ENCODE measurements at regions not wholly inside any gene's neighbourhood (a gene's known extent, or its start where the extent isn't known, plus 50 kb on each side); places are given as distances from the start of the nearest gene placed in this dataset.

GRCh38 chr10:9895453-9895852, 1122.2 kb upstream of the CELF2 start:
- TF ChIP-seq CREB1 (IDR thresholded peaks at IDR 0.05; ENCODE audit: low read depth) (no peak), REST (IDR thresholded peaks at IDR 0.05; ENCODE audit: low read depth) (no peak), YY1 (IDR thresholded peaks at IDR 0.05; ENCODE audit: low read depth) (no peak), EP300 (IDR thresholded peaks at IDR 0.05; ENCODE audit: borderline replicate concordance) (no peak), MAX (IDR thresholded peaks at IDR 0.05) (no peak), RAD21 (IDR thresholded peaks at IDR 0.05; ENCODE audit: low read depth) (no peak), TAF1 (IDR thresholded peaks at IDR 0.05; ENCODE audit: low read depth) (no peak), NFIC (IDR thresholded peaks at IDR 0.05) (no peak)
